ENCODE measurements at regions not wholly inside any gene's neighbourhood (a gene's known extent, or its start where the extent isn't known, plus 50 kb on each side); places are given as distances from the start of the nearest gene placed in this dataset.

- no peak for DNase-seq
Measured at GRCh38 chr5:167765352-167765751, 526.1 kb upstream of the WWC1 start.

- DNase-seq, result no peak
Measured at GRCh38 chr5:167766957-167767356, 524.5 kb upstream of the WWC1 start.

- DNase-seq, result no peak
Measured at GRCh38 chr5:167767795-167768194, 523.6 kb upstream of the WWC1 start.

- no peak for DNase-seq
Measured at GRCh38 chr5:167769846-167770413, 521.5 kb upstream of the WWC1 start.

- no peak for DNase-seq
Measured at GRCh38 chr5:167770461-167770860, 521.0 kb upstream of the WWC1 start.

- no peak for DNase-seq
Measured at GRCh38 chr5:167771571-167771970, 519.9 kb upstream of the WWC1 start.

GRCh38 chr5:167773668-167774301, 517.7 kb upstream of the WWC1 start:
- DNase-seq, result no peak

GRCh38 chr5:167777746-167778145, 513.7 kb upstream of the WWC1 start:
- no peak for DNase-seq

- DNase-seq, result no peak
Measured at GRCh38 chr5:167778228-167778627, 513.2 kb upstream of the WWC1 start.

- no peak for DNase-seq
Measured at GRCh38 chr5:167779644-167780043, 511.8 kb upstream of the WWC1 start.

GRCh38 chr5:167780177-167780576, 511.3 kb upstream of the WWC1 start:
- DNase-seq, result no peak

GRCh38 chr5:167783145-167783817, 508.2 kb upstream of the WWC1 start:
- DNase-seq, result no peak

- DNase-seq, result no peak
Measured at GRCh38 chr5:167785106-167785505, 506.3 kb upstream of the WWC1 start.

GRCh38 chr5:167785901-167786300, 505.5 kb upstream of the WWC1 start:
- DNase-seq, result no peak

GRCh38 chr5:167786871-167787578, 504.4 kb upstream of the WWC1 start:
- DNase-seq, result no peak

GRCh38 chr5:167790045-167790444, 501.4 kb upstream of the WWC1 start:
- DNase-seq, result no peak

- DNase-seq, result no peak
Measured at GRCh38 chr5:167790462-167791260, 500.8 kb upstream of the WWC1 start.

- no peak for DNase-seq
Measured at GRCh38 chr5:167792514-167792913, 498.9 kb upstream of the WWC1 start.

- no peak for DNase-seq
Measured at GRCh38 chr5:167793700-167794099, 497.7 kb upstream of the WWC1 start.

- no peak for DNase-seq
Measured at GRCh38 chr5:167794121-167794520, 497.3 kb upstream of the WWC1 start.

- no peak for DNase-seq
Measured at GRCh38 chr5:167796672-167797071, 494.8 kb upstream of the WWC1 start.

GRCh38 chr5:167797933-167798332, 493.5 kb upstream of the WWC1 start:
- no peak for DNase-seq

GRCh38 chr5:167798448-167798847, 493.0 kb upstream of the WWC1 start:
- no peak for DNase-seq

Measured in T-helper 9 cell (primary cell).